WTC11 (cell line): ENCODE measurements at regions not wholly inside any gene's neighbourhood (a gene's known extent, or its start where the extent isn't known, plus 50 kb on each side); places are given as distances from the start of the nearest gene placed in this dataset.

Source experiments
- ATAC-seq: fragments of 200-7000 bp; cut with Tn5 transposase; 2 replicates; pipeline ENCODE4 v1.10.0; 2021; ENCODE audit warnings: mild to moderate bottlenecking, moderate library complexity
- CTCF ChIA-PET: fragments of 300-600 bp; sonication (Branson Sonifier 250); formaldehyde crosslinking; loops from one replicate; lab custom pipeline; 2021; ENCODE audit warnings: antibody characterized with exemption; lab: Charles Lee
- POLR2A ChIA-PET: fragments of 350-600 bp; sonication (Branson Sonifier 250); formaldehyde crosslinking; loops from one replicate; lab custom pipeline; 2021; ENCODE audit warnings: antibody characterized with exemption; lab: Charles Lee
- DNase-seq: peaks from one replicate; pipeline ENCODE4 v3.0.0; 2021; ENCODE audit warnings: low spot score
- H3K27ac Mint-ChIP-seq: 2 replicates; pipeline ENCODE4 v1.8.0; 2021; ENCODE audit warnings: mixed read lengths
- H3K27me3 Mint-ChIP-seq: 2 replicates; pipeline ENCODE4 v1.8.0; 2021; ENCODE audit warnings: low read depth, mild to moderate bottlenecking, moderate library complexity, mixed read lengths
- H3K36me3 Mint-ChIP-seq: 2 replicates; pipeline ENCODE4 v1.8.0; 2021; ENCODE audit warnings: mixed read lengths
- H3K4me1 Mint-ChIP-seq: 2 replicates; pipeline ENCODE4 v1.8.0; 2022; ENCODE audit warnings: mixed read lengths
- H3K4me3 Mint-ChIP-seq: 2 replicates; pipeline ENCODE4 v1.8.0; 2021; ENCODE audit warnings: mild to moderate bottlenecking, moderate library complexity, mixed read lengths
- H3K9me3 Mint-ChIP-seq: 2 replicates; pipeline ENCODE4 v1.8.0; 2021; ENCODE audit warnings: mixed read lengths
- ATF1 ChIP-seq: sonication (generic); formaldehyde crosslinking; IDR thresholded peaks from 2 replicates; pipeline ENCODE4 v1.8.1; 2023; ENCODE audit warnings: mild to moderate bottlenecking, moderate library complexity, missing genetic modification reagents
- GABPB1 ChIP-seq: sonication (generic); formaldehyde crosslinking; IDR thresholded peaks from 2 replicates; pipeline ENCODE4 v1.8.1; 2023; ENCODE audit warnings: mild to moderate bottlenecking, missing genetic modification reagents
- HMGA2 ChIP-seq: fragments of 250-450 bp; sonication (Bioruptor Pico); IDR thresholded peaks from 2 replicates; pipeline ENCODE4 v1.4.0; 2021; ENCODE audit warnings: mild to moderate bottlenecking, moderate library complexity
- IRF2 ChIP-seq: sonication (generic); formaldehyde crosslinking; IDR thresholded peaks from 2 replicates; pipeline ENCODE4 v1.8.0; 2022; ENCODE audit warnings: low read depth, missing genetic modification reagents, borderline replicate concordance
- JAZF1 ChIP-seq: fragments of 250-450 bp; sonication (Bioruptor Pico); IDR thresholded peaks from 2 replicates; pipeline ENCODE4 v1.9.0; 2021; ENCODE audit warnings: moderate library complexity, mild to moderate bottlenecking, inconsistent platforms
- NR1H2 ChIP-seq: sonication (generic); formaldehyde crosslinking; IDR thresholded peaks from 2 replicates; pipeline ENCODE4 v1.9.0; 2021; ENCODE audit warnings: mild to moderate bottlenecking, moderate library complexity, missing genetic modification reagents
- NR2C2 ChIP-seq: sonication (generic); formaldehyde crosslinking; IDR thresholded peaks from 2 replicates; pipeline ENCODE4 v1.8.0; 2022; ENCODE audit warnings: mild to moderate bottlenecking, missing genetic modification reagents
- RORB ChIP-seq: fragments of 250-450 bp; sonication (Bioruptor Pico); IDR thresholded peaks from 2 replicates; pipeline ENCODE4 v1.9.0; 2021; ENCODE audit warnings: mild to moderate bottlenecking
- TP53 ChIP-seq: sonication (generic); formaldehyde crosslinking; IDR thresholded peaks from 2 replicates; pipeline ENCODE4 v1.8.1; 2023; ENCODE audit warnings: mild to moderate bottlenecking, missing genetic modification reagents
- ZNF263 ChIP-seq: sonication (generic); formaldehyde crosslinking; IDR thresholded peaks from 2 replicates; pipeline ENCODE4 v1.8.1; 2022; ENCODE audit warnings: low read depth, mild to moderate bottlenecking, moderate library complexity, missing genetic modification reagents
- ZNF317 ChIP-seq: sonication (generic); formaldehyde crosslinking; IDR thresholded peaks from 2 replicates; pipeline ENCODE4 v1.8.1; 2023; ENCODE audit warnings: low read depth, mild to moderate bottlenecking, moderate library complexity, missing genetic modification reagents, borderline replicate concordance
- ZNF396 ChIP-seq: fragments of 250-450 bp; sonication (Bioruptor Pico); IDR thresholded peaks from 2 replicates; pipeline ENCODE4 v1.8.0; 2021; ENCODE audit warnings: mild to moderate bottlenecking, moderate library complexity, borderline replicate concordance
- TF ChIP-seq, protein P1 (sequence below): sonication (generic); formaldehyde crosslinking; IDR thresholded peaks from 2 replicates; pipeline ENCODE4 v1.8.0; 2022; ENCODE audit warnings: missing genetic modification reagents
- TF ChIP-seq, protein P2 (sequence below): sonication (generic); formaldehyde crosslinking; IDR thresholded peaks from 2 replicates; pipeline ENCODE4 v1.8.1; 2023; ENCODE audit warnings: mild to moderate bottlenecking, missing genetic modification reagents
- TF ChIP-seq, protein P3 (sequence below): sonication (generic); formaldehyde crosslinking; IDR thresholded peaks from 2 replicates; pipeline ENCODE4 v1.8.1; 2023; ENCODE audit warnings: mild to moderate bottlenecking, missing genetic modification reagents, moderate library complexity
- TF ChIP-seq, protein P4 (sequence below): sonication (generic); formaldehyde crosslinking; IDR thresholded peaks from 2 replicates; pipeline ENCODE4 v1.8.1; 2022; ENCODE audit warnings: mild to moderate bottlenecking, missing genetic modification reagents, moderate library complexity, borderline replicate concordance
- TF ChIP-seq, protein P5 (sequence below): fragments of 250-450 bp; sonication (Bioruptor Pico); IDR thresholded peaks from 2 replicates; pipeline ENCODE4 v1.8.0; 2021; ENCODE audit warnings: mild to moderate bottlenecking
- TF ChIP-seq, protein P6 (sequence below): sonication (generic); formaldehyde crosslinking; conservative IDR thresholded peaks from 2 replicates; pipeline ENCODE4 v1.8.1; 2023; ENCODE audit warnings: mild to moderate bottlenecking, low read depth, missing genetic modification reagents, moderate library complexity
- TF ChIP-seq, protein P7 (sequence below): sonication (generic); formaldehyde crosslinking; conservative IDR thresholded peaks from 2 replicates; pipeline ENCODE4 v1.8.1; 2022; ENCODE audit warnings: mild to moderate bottlenecking, missing genetic modification reagents
- TF ChIP-seq, protein P8 (sequence below): sonication (generic); formaldehyde crosslinking; IDR thresholded peaks from 2 replicates; pipeline ENCODE4 v1.8.0; 2022; ENCODE audit warnings: mild to moderate bottlenecking, missing genetic modification reagents

DNA sequence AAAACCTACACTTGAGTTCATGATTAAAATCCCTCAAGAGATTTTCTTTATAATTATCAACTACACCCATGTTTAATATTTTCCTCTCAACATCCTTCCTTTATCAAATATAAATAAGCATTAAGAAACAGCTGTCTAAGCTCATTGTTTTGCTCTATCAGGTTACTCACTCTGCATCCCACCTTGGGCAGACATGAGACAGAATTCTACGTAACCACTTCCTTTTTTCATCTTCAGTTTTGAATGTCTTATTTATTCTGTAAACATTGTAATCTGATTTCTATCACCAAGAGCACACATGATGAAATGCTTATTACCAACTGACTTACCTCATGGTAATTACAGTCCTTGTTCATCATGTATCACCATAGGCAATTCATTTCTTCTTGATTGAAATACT is 1256.6 kb upstream of the ATXN8OS start:
- peaks cover 10% of the 10 kb centered on the region for H3K9me3 Mint-ChIP-seq
- H3K4me1 Mint-ChIP-seq, result peaks cover 6% of the 10 kb centered on the region; the same call in 1 of the 2 replicates
- TF ChIP-seq, protein P1, sequence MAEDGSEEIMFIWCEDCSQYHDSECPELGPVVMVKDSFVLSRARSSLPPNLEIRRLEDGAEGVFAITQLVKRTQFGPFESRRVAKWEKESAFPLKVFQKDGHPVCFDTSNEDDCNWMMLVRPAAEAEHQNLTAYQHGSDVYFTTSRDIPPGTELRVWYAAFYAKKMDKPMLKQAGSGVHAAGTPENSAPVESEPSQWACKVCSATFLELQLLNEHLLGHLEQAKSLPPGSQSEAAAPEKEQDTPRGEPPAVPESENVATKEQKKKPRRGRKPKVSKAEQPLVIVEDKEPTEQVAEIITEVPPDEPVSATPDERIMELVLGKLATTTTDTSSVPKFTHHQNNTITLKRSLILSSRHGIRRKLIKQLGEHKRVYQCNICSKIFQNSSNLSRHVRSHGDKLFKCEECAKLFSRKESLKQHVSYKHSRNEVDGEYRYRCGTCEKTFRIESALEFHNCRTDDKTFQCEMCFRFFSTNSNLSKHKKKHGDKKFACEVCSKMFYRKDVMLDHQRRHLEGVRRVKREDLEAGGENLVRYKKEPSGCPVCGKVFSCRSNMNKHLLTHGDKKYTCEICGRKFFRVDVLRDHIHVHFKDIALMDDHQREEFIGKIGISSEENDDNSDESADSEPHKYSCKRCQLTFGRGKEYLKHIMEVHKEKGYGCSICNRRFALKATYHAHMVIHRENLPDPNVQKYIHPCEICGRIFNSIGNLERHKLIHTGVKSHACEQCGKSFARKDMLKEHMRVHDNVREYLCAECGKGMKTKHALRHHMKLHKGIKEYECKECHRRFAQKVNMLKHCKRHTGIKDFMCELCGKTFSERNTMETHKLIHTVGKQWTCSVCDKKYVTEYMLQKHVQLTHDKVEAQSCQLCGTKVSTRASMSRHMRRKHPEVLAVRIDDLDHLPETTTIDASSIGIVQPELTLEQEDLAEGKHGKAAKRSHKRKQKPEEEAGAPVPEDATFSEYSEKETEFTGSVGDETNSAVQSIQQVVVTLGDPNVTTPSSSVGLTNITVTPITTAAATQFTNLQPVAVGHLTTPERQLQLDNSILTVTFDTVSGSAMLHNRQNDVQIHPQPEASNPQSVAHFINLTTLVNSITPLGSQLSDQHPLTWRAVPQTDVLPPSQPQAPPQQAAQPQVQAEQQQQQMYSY, result no peak
- TF ChIP-seq RORB (CRISPR knock-in tag) (no peak), ZNF263 (no peak), NR2C2 (CRISPR knock-in tag) (no peak), ATF1 (CRISPR knock-in tag) (no peak), ZNF317 (CRISPR knock-in tag) (no peak), HMGA2 (no peak), JAZF1 (CRISPR knock-in tag) (no peak), IRF2 (CRISPR knock-in tag) (no peak), NR1H2 (CRISPR knock-in tag) (no peak), GABPB1 (CRISPR knock-in tag) (no peak), ZNF396 (CRISPR knock-in tag) (no peak), TP53 (CRISPR knock-in tag) (no peak)
- TF ChIP-seq, protein P2, sequence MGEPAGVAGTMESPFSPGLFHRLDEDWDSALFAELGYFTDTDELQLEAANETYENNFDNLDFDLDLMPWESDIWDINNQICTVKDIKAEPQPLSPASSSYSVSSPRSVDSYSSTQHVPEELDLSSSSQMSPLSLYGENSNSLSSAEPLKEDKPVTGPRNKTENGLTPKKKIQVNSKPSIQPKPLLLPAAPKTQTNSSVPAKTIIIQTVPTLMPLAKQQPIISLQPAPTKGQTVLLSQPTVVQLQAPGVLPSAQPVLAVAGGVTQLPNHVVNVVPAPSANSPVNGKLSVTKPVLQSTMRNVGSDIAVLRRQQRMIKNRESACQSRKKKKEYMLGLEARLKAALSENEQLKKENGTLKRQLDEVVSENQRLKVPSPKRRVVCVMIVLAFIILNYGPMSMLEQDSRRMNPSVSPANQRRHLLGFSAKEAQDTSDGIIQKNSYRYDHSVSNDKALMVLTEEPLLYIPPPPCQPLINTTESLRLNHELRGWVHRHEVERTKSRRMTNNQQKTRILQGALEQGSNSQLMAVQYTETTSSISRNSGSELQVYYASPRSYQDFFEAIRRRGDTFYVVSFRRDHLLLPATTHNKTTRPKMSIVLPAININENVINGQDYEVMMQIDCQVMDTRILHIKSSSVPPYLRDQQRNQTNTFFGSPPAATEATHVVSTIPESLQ (CRISPR knock-in tag), result no peak
- TF ChIP-seq, protein P3, sequence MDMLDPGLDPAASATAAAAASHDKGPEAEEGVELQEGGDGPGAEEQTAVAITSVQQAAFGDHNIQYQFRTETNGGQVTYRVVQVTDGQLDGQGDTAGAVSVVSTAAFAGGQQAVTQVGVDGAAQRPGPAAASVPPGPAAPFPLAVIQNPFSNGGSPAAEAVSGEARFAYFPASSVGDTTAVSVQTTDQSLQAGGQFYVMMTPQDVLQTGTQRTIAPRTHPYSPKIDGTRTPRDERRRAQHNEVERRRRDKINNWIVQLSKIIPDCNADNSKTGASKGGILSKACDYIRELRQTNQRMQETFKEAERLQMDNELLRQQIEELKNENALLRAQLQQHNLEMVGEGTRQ, result no peak
- TF ChIP-seq, protein P4, sequence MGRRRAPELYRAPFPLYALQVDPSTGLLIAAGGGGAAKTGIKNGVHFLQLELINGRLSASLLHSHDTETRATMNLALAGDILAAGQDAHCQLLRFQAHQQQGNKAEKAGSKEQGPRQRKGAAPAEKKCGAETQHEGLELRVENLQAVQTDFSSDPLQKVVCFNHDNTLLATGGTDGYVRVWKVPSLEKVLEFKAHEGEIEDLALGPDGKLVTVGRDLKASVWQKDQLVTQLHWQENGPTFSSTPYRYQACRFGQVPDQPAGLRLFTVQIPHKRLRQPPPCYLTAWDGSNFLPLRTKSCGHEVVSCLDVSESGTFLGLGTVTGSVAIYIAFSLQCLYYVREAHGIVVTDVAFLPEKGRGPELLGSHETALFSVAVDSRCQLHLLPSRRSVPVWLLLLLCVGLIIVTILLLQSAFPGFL (CRISPR knock-in tag), result no peak
- TF ChIP-seq, protein P5, sequence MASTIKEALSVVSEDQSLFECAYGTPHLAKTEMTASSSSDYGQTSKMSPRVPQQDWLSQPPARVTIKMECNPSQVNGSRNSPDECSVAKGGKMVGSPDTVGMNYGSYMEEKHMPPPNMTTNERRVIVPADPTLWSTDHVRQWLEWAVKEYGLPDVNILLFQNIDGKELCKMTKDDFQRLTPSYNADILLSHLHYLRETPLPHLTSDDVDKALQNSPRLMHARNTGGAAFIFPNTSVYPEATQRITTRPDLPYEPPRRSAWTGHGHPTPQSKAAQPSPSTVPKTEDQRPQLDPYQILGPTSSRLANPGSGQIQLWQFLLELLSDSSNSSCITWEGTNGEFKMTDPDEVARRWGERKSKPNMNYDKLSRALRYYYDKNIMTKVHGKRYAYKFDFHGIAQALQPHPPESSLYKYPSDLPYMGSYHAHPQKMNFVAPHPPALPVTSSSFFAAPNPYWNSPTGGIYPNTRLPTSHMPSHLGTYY, result no peak
- TF ChIP-seq, protein P6, sequence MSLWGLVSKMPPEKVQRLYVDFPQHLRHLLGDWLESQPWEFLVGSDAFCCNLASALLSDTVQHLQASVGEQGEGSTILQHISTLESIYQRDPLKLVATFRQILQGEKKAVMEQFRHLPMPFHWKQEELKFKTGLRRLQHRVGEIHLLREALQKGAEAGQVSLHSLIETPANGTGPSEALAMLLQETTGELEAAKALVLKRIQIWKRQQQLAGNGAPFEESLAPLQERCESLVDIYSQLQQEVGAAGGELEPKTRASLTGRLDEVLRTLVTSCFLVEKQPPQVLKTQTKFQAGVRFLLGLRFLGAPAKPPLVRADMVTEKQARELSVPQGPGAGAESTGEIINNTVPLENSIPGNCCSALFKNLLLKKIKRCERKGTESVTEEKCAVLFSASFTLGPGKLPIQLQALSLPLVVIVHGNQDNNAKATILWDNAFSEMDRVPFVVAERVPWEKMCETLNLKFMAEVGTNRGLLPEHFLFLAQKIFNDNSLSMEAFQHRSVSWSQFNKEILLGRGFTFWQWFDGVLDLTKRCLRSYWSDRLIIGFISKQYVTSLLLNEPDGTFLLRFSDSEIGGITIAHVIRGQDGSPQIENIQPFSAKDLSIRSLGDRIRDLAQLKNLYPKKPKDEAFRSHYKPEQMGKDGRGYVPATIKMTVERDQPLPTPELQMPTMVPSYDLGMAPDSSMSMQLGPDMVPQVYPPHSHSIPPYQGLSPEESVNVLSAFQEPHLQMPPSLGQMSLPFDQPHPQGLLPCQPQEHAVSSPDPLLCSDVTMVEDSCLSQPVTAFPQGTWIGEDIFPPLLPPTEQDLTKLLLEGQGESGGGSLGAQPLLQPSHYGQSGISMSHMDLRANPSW, result no peak
- TF ChIP-seq, protein P7, sequence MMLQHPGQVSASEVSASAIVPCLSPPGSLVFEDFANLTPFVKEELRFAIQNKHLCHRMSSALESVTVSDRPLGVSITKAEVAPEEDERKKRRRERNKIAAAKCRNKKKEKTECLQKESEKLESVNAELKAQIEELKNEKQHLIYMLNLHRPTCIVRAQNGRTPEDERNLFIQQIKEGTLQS (CRISPR knock-in tag), result no peak
- TF ChIP-seq, protein P8, sequence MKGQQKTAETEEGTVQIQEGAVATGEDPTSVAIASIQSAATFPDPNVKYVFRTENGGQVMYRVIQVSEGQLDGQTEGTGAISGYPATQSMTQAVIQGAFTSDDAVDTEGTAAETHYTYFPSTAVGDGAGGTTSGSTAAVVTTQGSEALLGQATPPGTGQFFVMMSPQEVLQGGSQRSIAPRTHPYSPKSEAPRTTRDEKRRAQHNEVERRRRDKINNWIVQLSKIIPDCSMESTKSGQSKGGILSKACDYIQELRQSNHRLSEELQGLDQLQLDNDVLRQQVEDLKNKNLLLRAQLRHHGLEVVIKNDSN, result no peak
- no peak for ATAC-seq
- no peak overlapping the region for H3K27ac Mint-ChIP-seq
- DNase-seq, result no peak
- POLR2A ChIA-PET, result no interaction called here
- no peak overlapping the region for H3K4me3 Mint-ChIP-seq
- H3K27me3 Mint-ChIP-seq, result no peaks in the 10 kb centered on the region
- CTCF ChIA-PET, result no interaction called here
- H3K36me3 Mint-ChIP-seq, result peaks cover 9% of the 10 kb centered on the region
